ENCODE measurements at regions not wholly inside any gene's neighbourhood (a gene's known extent, or its start where the extent isn't known, plus 50 kb on each side); places are given as distances from the start of the nearest gene placed in this dataset.
"Not testable (repeated sequence)": the region's sequence is repeated elsewhere in the genome, so short reads cannot be mapped to it uniquely, and the experiment has no call there.

GRCh38 chr22:48939441-48940265 is 888.0 kb downstream of the BRD1 start:
- no peak for DNase-seq (ENCODE audit: low spot score)

- no peak for DNase-seq (ENCODE audit: low spot score)
These were observed 888.9 kb downstream of the BRD1 start for GRCh38 chr22:48938741-48939140.

- no peak for DNase-seq (ENCODE audit: low spot score)
These were observed 890.5 kb downstream of the BRD1 start for GRCh38 chr22:48937032-48937639.

GRCh38 chr22:48936391-48936790 is 891.3 kb downstream of the BRD1 start:
- no peak for DNase-seq (ENCODE audit: low spot score)

- DNase-seq (ENCODE audit: low spot score) = no peak
These were observed 893.2 kb downstream of the BRD1 start for GRCh38 chr22:48934446-48934845.

- DNase-seq (ENCODE audit: low spot score) = no peak
These were observed 896.2 kb downstream of the BRD1 start for GRCh38 chr22:48931452-48931851.

- DNase-seq (ENCODE audit: low spot score) = no peak
These were observed 898.3 kb downstream of the BRD1 start for GRCh38 chr22:48929276-48929790.

- no peak for DNase-seq (ENCODE audit: low spot score)
These were observed 900.1 kb downstream of the BRD1 start for GRCh38 chr22:48927591-48927990.

GRCh38 chr22:48926643-48927042 is 901.0 kb downstream of the BRD1 start:
- DNase-seq (ENCODE audit: low spot score) = no peak

GRCh38 chr22:48926136-48926535 is 901.5 kb downstream of the BRD1 start:
- DNase-seq (ENCODE audit: low spot score) = no peak

- DNase-seq (ENCODE audit: low spot score) = no peak
These were observed 902.2 kb downstream of the BRD1 start for GRCh38 chr22:48925450-48925849.

GRCh38 chr22:48923996-48924395 is 903.7 kb downstream of the BRD1 start:
- no peak for DNase-seq (ENCODE audit: low spot score)

GRCh38 chr22:48923165-48923865 is 904.4 kb downstream of the BRD1 start:
- DNase-seq (ENCODE audit: low spot score) = no peak

GRCh38 chr22:48921411-48921903 is 906.2 kb downstream of the BRD1 start:
- no peak for DNase-seq (ENCODE audit: low spot score)

GRCh38 chr22:48920776-48921241 is 906.9 kb downstream of the BRD1 start:
- DNase-seq (ENCODE audit: low spot score) = no peak

GRCh38 chr22:48919851-48920589 is 907.7 kb downstream of the BRD1 start:
- no peak for DNase-seq (ENCODE audit: low spot score)

- no peak for DNase-seq (ENCODE audit: low spot score)
These were observed 908.5 kb downstream of the BRD1 start for GRCh38 chr22:48919187-48919590.

GRCh38 chr22:48918585-48919186 is 909.0 kb downstream of the BRD1 start:
- DNase-seq (ENCODE audit: low spot score) = no peak

GRCh38 chr22:48912356-48913066 is 915.2 kb downstream of the BRD1 start:
- DNase-seq (ENCODE audit: low spot score) = not testable (repeated sequence)

GRCh38 chr22:48911647-48912046 is 916.0 kb downstream of the BRD1 start:
- DNase-seq (ENCODE audit: low spot score) = not testable (repeated sequence)

GRCh38 chr22:48911067-48911466 is 916.6 kb downstream of the BRD1 start:
- DNase-seq (ENCODE audit: low spot score) = not testable (repeated sequence)

Measured in AG08395 (cell line).